ENCODE measurements at regions not wholly inside any gene's neighbourhood (a gene's known extent, or its start where the extent isn't known, plus 50 kb on each side); places are given as distances from the start of the nearest gene placed in this dataset.

DNA sequence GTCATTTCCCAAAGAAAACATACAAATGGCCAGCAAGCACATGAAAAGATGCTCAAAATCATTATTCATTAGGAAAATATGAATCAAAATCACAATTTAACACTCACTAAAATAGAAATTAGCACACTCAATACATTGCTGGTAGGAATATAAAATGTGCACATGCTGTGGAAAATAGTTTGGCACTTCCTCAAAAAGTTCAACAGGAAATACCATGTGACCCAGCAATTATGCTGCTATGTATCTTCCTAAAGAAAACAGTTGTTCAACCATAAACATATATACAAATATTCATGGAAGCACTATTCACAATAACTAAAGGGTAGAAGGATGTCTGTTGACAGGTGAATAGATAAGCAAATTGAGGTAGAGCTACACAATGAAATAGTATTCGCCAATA lies 187.3 kb upstream of the SOX6 start:
- TF ChIP-seq, protein P1, sequence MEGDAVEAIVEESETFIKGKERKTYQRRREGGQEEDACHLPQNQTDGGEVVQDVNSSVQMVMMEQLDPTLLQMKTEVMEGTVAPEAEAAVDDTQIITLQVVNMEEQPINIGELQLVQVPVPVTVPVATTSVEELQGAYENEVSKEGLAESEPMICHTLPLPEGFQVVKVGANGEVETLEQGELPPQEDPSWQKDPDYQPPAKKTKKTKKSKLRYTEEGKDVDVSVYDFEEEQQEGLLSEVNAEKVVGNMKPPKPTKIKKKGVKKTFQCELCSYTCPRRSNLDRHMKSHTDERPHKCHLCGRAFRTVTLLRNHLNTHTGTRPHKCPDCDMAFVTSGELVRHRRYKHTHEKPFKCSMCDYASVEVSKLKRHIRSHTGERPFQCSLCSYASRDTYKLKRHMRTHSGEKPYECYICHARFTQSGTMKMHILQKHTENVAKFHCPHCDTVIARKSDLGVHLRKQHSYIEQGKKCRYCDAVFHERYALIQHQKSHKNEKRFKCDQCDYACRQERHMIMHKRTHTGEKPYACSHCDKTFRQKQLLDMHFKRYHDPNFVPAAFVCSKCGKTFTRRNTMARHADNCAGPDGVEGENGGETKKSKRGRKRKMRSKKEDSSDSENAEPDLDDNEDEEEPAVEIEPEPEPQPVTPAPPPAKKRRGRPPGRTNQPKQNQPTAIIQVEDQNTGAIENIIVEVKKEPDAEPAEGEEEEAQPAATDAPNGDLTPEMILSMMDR (conservative IDR thresholded peaks at IDR 0.05; ENCODE audit: low read length): no peak
- TF ChIP-seq EZH2phosphoT487 (IDR thresholded peaks at IDR 0.05; ENCODE audit: borderline replicate concordance): no peak

Measured in Loucy (cell line).